SK-N-MC (cell line): ENCODE measurements at regions not wholly inside any gene's neighbourhood (a gene's known extent, or its start where the extent isn't known, plus 50 kb on each side); places are given as distances from the start of the nearest gene placed in this dataset.

ENCODE experiments used
- EZH2 ChIP-seq: fragments of 200-600 bp; sonication (generic); IDR thresholded peaks from one replicate; pipeline ENCODE4 v1.6.1; 2017; ENCODE audit warnings: antibody characterized with exemption
- FOXP2 ChIP-seq: optimal IDR thresholded peaks from 2 replicates; pipeline ENCODE3; 2011; ENCODE audit warnings: mild to moderate bottlenecking, moderate library complexity; ENCODE audit not compliant: insufficient read depth; ENCODE audit errors: extremely low read length, control extremely low read depth
- POLR2AphosphoS5 ChIP-seq: IDR thresholded peaks from 2 replicates; pipeline ENCODE4 v1.6.1; 2012; ENCODE audit warnings: mild to moderate bottlenecking, low read depth, low read length, borderline replicate concordance

- TF ChIP-seq POLR2AphosphoS5 (no peak), EZH2 (no peak), FOXP2 (no peak)
These were observed 149.9 kb upstream of the SCN7A start for GRCh38 chr2:166643980-166644379.
